HepG2 (cell line): ENCODE measurements at regions not wholly inside any gene's neighbourhood (a gene's known extent, or its start where the extent isn't known, plus 50 kb on each side); places are given as distances from the start of the nearest gene placed in this dataset.

Source experiments
- HNF4A ChIP-seq: sonication (generic); formaldehyde crosslinking; IDR thresholded peaks from 2 replicates; pipeline ENCODE4 v1.4.0; 2020; ENCODE audit warnings: missing genetic modification reagents
- ZNF207 ChIP-seq: fragments of 450-650 bp; IDR thresholded peaks from 2 replicates; pipeline ENCODE4 v1.6.1; 2016; ENCODE audit warnings: antibody characterized with exemption, borderline replicate concordance

GRCh38 chr13:36551445-36551844 is 119.2 kb downstream of the CCNA1 start:
- no peak for TF ChIP-seq HNF4A (CRISPR knock-in tag)
- no peak for TF ChIP-seq ZNF207
